Naive thymus-derived CD4-positive, alpha-beta T cell (primary cell): ENCODE measurements at regions not wholly inside any gene's neighbourhood (a gene's known extent, or its start where the extent isn't known, plus 50 kb on each side); places are given as distances from the start of the nearest gene placed in this dataset.

Experiments used
- ATAC-seq: fragments of 150-1000 bp; cut with Tn5 transposase; 2 replicates; pipeline ENCODE4 v1.10.0; 2021; ENCODE audit warnings: mild to moderate bottlenecking, moderate library complexity
- CTCF ChIA-PET: fragments of 350-600 bp; sonication (Branson Sonifier 250); formaldehyde crosslinking; loops from one replicate; lab custom pipeline; 2021; ENCODE audit warnings: antibody characterized with exemption; lab: Charles Lee
- POLR2A ChIA-PET: fragments of 350-600 bp; sonication (Branson Sonifier 250); formaldehyde crosslinking; loops from one replicate; lab custom pipeline; 2021; ENCODE audit warnings: antibody characterized with exemption, inconsistent platforms; lab: Charles Lee
- DNase-seq, 9 donors: peaks; one replicate each; pipeline versions ENCODE4 v3.0.0 to v3.0.0-alpha.2; 2020 to 2022; ENCODE audit warnings: mixed read lengths in 1 of 9
- H3K27ac ChIP-seq: one replicate; pipeline ENCODE4 v1.7.0; 2013; ENCODE audit warnings: mild to moderate bottlenecking, low read depth, low read length, moderate library complexity
- H3K27me3 ChIP-seq, 2 donors: one replicate each; pipeline ENCODE4 v1.7.0; 2013; ENCODE audit warnings: low read length in 2 of 2, mild to moderate bottlenecking in 2 of 2, moderate library complexity in 2 of 2; ENCODE audit not compliant: control insufficient read depth in 2 of 2, insufficient read depth in 2 of 2
- H3K36me3 ChIP-seq, 3 experiments: 1 replicate in 2 of 3; 2 replicates in 1 of 3; pipeline ENCODE4 v1.7.0; 2013; ENCODE audit warnings: low read length in 3 of 3, mild to moderate bottlenecking in 3 of 3, moderate library complexity in 1 of 3; ENCODE audit not compliant: insufficient read depth in 3 of 3, control insufficient read depth in 2 of 3
- H3K4me1 ChIP-seq, 2 donors: one replicate each; pipeline ENCODE4 v1.7.0; 2013; ENCODE audit warnings: low read length in 2 of 2, mild to moderate bottlenecking in 2 of 2, moderate library complexity in 1 of 2; ENCODE audit not compliant: control insufficient read depth in 2 of 2, insufficient read depth in 2 of 2
- H3K4me3 ChIP-seq: 2 replicates; pipeline ENCODE4 v1.7.0; 2013; ENCODE audit warnings: mild to moderate bottlenecking, low read length
- H3K9me3 ChIP-seq, 3 experiments: 1 replicate in 2 of 3; 2 replicates in 1 of 3; pipeline ENCODE4 v1.7.0; 2013; ENCODE audit warnings: low read length in 3 of 3; ENCODE audit not compliant: control insufficient read depth in 2 of 3
- H3K27ac Mint-ChIP-seq, 9 donors: one replicate each; pipeline ENCODE4 v1.8.0; 2020 to 2022; ENCODE audit warnings: mixed read lengths in 9 of 9, mild to moderate bottlenecking in 8 of 9, moderate library complexity in 5 of 9, inconsistent platforms in 2 of 9
- H3K27me3 Mint-ChIP-seq, 5 donors: one replicate each; pipeline ENCODE4 v1.8.0; 2021 to 2022; ENCODE audit warnings: mixed read lengths in 5 of 5, mild to moderate bottlenecking in 1 of 5
- H3K36me3 Mint-ChIP-seq, 5 donors: one replicate each; pipeline ENCODE4 v1.8.0; 2020 to 2022; ENCODE audit warnings: mixed read lengths in 5 of 5, mild to moderate bottlenecking in 3 of 5, inconsistent platforms in 1 of 5
- H3K4me1 Mint-ChIP-seq, 7 donors: one replicate each; pipeline ENCODE4 v1.8.0; 2020 to 2022; ENCODE audit warnings: mixed read lengths in 7 of 7, mild to moderate bottlenecking in 3 of 7, inconsistent platforms in 1 of 7
- H3K4me3 Mint-ChIP-seq, 10 donors: one replicate each; pipeline ENCODE4 v1.8.0; 2020 to 2022; ENCODE audit warnings: mild to moderate bottlenecking in 10 of 10, mixed read lengths in 10 of 10, moderate library complexity in 6 of 10, inconsistent platforms in 2 of 10
- H3K9me3 Mint-ChIP-seq, 11 donors: one replicate each; pipeline ENCODE4 v1.8.0; 2020 to 2022; ENCODE audit warnings: mixed read lengths in 11 of 11, mild to moderate bottlenecking in 4 of 11, inconsistent platforms in 1 of 11, moderate library complexity in 1 of 11
- intact Hi-C, 2 donors: fragments of 100-400 bp; cut with micrococcal nuclease; formaldehyde crosslinking; loops; one replicate each; pipeline ENCODE4 v1.15.1; 2023

DNA sequence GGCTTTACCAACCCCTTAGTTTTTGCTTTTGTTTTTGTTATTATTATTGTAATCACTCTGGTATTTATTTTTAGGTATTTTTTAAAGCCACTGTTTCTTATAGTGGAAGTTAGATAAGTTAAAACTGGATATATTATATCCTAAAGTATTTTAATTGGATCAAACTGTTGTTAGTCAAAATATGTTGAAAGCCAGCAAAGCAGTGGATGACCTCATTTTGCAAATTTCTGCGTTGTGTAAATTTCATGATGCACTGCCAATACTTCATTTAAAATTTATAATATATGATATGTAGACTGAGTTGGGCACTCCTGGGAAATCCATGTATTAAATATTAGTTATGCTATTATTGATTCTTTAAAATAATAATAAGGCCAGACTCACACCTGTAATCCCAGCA lies 661.7 kb upstream of the NRXN1 start:
- Mint-ChIP-seq H3K4me1 (no peaks in the 10 kb centered on the region), H3K27ac (no peak overlapping the region), H3K9me3 (peaks cover 0 to 11% (median 0%) of the 10 kb centered on the region in 11 donors), H3K27me3 (no peaks in the 10 kb centered on the region), H3K36me3 (no peaks in the 10 kb centered on the region), H3K4me3 (no peak overlapping the region)
- Histone ChIP-seq H3K27me3 (no peaks in the 10 kb centered on the region), H3K9me3 (no peaks in the 10 kb centered on the region), H3K4me3 (no peak overlapping the region), H3K36me3 (no peaks in the 10 kb centered on the region), H3K27ac (no peak overlapping the region), H3K4me1 (no peaks in the 10 kb centered on the region)
- DNase-seq (no peak), ATAC-seq (no peak)
- intact Hi-C loops = no loop called here
- ChIA-PET POLR2A (no interaction called here), CTCF (no interaction called here)

DNA sequence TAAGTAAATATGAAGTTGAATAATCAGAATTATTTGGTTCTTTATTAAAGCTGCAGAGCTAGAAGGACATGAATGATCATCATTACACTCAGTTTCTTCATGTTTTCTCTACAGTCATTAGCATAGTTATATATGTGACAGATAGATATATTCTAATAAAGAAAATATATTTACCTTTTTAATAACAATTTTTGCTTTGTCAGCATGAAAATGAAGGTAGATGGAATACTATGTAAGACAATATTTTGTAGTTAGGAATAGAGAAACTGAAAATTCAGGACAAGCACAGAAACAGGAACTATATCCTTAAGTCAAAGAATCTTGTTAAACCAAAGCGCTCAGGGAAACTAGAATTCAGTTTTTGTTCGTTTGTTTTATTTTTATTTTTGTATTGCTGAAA lies 649.9 kb upstream of the NRXN1 start:
- Histone ChIP-seq H3K27me3 (no peaks in the 10 kb centered on the region), H3K4me3 (no peak overlapping the region), H3K27ac (no peak overlapping the region), H3K9me3 (no peaks in the 10 kb centered on the region), H3K36me3 (no peaks in the 10 kb centered on the region), H3K4me1 (no peaks in the 10 kb centered on the region)
- Mint-ChIP-seq H3K4me3 (no peak overlapping the region), H3K27ac (no peak overlapping the region), H3K27me3 (no peaks in the 10 kb centered on the region), H3K4me1 (no peaks in the 10 kb centered on the region), H3K36me3 (no peaks in the 10 kb centered on the region), H3K9me3 (peaks cover 0 to 30% (median 1%) of the 10 kb centered on the region in 11 donors)
- POLR2A ChIA-PET = no interaction called here
- DNase-seq = no peak
- no peak for ATAC-seq
- CTCF ChIA-PET = no interaction called here
- intact Hi-C loops = no loop called here

DNA sequence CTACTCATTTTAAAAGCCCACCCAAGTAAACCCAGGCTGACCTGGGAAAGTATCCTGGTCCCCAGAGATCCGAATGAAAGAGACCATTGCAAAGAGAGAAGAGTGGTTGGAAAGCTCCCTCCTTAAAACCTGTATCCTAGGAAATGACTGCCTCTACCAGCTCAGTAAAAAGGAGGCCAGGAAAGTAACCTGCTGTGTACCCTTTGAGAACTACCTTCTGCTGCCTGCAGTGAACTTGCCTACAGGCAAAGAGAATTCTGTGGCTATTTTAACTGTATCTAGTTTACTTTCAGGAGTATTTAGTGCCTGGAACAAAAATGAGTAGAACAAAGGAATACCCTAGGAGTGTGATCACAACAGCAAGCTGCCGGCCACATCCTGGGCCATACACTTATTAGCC lies 641.7 kb upstream of the NRXN1 start:
- H3K4me1 Mint-ChIP-seq = no peaks in the 10 kb centered on the region
- H3K36me3 Mint-ChIP-seq = no peaks in the 10 kb centered on the region
- H3K9me3 Mint-ChIP-seq = peaks cover 0 to 17% (median 2%) of the 10 kb centered on the region in 11 donors
- H3K4me3 ChIP-seq = no peak overlapping the region
- H3K9me3 ChIP-seq = no peaks in the 10 kb centered on the region
- no peak overlapping the region for H3K4me3 Mint-ChIP-seq
- H3K4me1 ChIP-seq = no peaks in the 10 kb centered on the region
- ChIA-PET POLR2A (no interaction called here), CTCF (interaction anchor here (0.6 kb wide), 1 partner anchor 9 kb away, joined by 3 read pairs; no protein-coding TSS in a partner anchor)
- H3K27me3 Mint-ChIP-seq = no peaks in the 10 kb centered on the region
- ATAC-seq (no peak), DNase-seq (no peak)
- no peaks in the 10 kb centered on the region for H3K36me3 ChIP-seq
- no peak overlapping the region for H3K27ac ChIP-seq
- intact Hi-C loops = no loop called here
- H3K27ac Mint-ChIP-seq = no peak overlapping the region
- H3K27me3 ChIP-seq = no peaks in the 10 kb centered on the region

DNA sequence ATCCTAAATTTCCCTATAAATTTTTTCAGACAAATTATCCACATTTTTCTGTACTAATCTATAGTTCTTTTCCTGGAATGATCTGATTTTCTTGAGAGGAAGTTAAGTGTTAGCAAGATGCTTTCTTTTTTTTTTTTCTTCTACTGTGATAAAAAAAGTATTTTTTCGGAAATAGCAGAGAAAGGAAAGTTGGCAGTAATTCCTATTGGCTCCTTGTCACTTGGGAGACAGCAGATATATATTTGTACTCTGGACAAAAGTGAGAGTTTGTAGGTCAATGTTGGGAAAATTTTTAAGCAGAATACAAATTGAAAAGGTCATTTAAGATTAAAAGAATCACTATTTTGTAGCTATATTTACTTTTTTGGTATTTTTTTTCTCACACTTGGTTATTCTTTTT lies 635.7 kb upstream of the NRXN1 start:
- no peaks in the 10 kb centered on the region for H3K27me3 ChIP-seq
- POLR2A ChIA-PET = no interaction called here
- no peak overlapping the region for H3K4me3 ChIP-seq
- no peaks in the 10 kb centered on the region for H3K4me1 ChIP-seq
- H3K27ac ChIP-seq = no peak overlapping the region
- CTCF ChIA-PET = no interaction called here
- intact Hi-C loops = no loop called here
- Mint-ChIP-seq H3K4me3 (no peak overlapping the region), H3K27me3 (no peaks in the 10 kb centered on the region), H3K36me3 (no peaks in the 10 kb centered on the region), H3K9me3 (peaks cover 0 to 12% (median 3%) of the 10 kb centered on the region in 11 donors), H3K4me1 (no peaks in the 10 kb centered on the region), H3K27ac (no peak overlapping the region)
- H3K9me3 ChIP-seq = no peaks in the 10 kb centered on the region
- H3K36me3 ChIP-seq = no peaks in the 10 kb centered on the region
- no peak for DNase-seq
- no peak for ATAC-seq

DNA sequence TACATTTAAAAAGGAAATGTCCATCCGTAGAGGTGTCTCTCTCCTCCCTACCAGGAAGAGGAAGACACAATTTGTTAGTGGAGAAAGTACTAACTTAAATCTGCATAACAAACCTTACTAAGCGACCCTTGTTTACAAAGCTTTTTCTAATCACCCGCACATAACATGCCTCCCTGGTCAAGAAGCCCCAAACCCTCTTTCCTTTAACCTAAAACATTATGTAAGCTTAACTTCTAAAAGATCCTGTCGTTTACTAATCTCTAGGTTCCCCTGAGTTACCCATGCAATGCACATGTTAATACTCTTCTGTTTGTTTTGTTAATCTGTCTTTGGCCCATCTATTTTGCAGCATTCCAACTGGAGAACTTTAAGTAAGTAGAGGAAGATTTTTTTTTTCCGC lies 630.3 kb upstream of the NRXN1 start:
- Histone ChIP-seq H3K36me3 (no peaks in the 10 kb centered on the region), H3K9me3 (no peaks in the 10 kb centered on the region), H3K27me3 (no peaks in the 10 kb centered on the region), H3K4me3 (no peak overlapping the region), H3K27ac (no peak overlapping the region), H3K4me1 (no peaks in the 10 kb centered on the region)
- Mint-ChIP-seq H3K27ac (no peak overlapping the region), H3K9me3 (peaks cover 0 to 19% (median 3%) of the 10 kb centered on the region in 11 donors), H3K36me3 (no peaks in the 10 kb centered on the region), H3K4me3 (no peak overlapping the region), H3K27me3 (no peaks in the 10 kb centered on the region), H3K4me1 (no peaks in the 10 kb centered on the region)
- ATAC-seq (no peak), DNase-seq (no peak)
- ChIA-PET POLR2A (no interaction called here), CTCF (no interaction called here)
- intact Hi-C loops = no loop called here

DNA sequence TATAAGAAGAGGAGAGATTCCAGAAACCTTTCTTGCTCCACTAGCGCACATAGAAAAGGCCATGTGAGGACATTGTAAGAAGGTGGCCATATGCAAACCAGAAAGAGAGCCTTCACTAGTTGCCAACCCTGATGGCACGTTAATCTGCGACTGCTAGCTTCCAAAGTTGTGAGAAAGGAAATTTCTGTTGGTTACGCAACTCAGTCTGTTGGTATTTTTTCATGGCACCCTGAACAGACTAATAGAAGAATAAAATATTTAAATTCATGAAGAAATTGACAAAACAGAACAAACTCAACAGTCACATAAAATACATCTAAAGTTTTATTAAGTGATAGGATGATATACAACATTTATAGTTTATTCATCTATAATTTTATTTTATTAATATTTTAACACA lies 625.9 kb upstream of the NRXN1 start:
- no peak overlapping the region for H3K4me3 Mint-ChIP-seq
- no peak overlapping the region for H3K27ac Mint-ChIP-seq
- Histone ChIP-seq H3K4me3 (no peak overlapping the region), H3K9me3 (peaks cover 0 to 5% (median 0%) of the 10 kb centered on the region in 3 experiments), H3K36me3 (no peaks in the 10 kb centered on the region), H3K4me1 (no peaks in the 10 kb centered on the region), H3K27ac (no peak overlapping the region), H3K27me3 (no peaks in the 10 kb centered on the region)
- POLR2A ChIA-PET = no interaction called here
- no peaks in the 10 kb centered on the region for H3K36me3 Mint-ChIP-seq
- ATAC-seq (no peak), DNase-seq (no peak)
- no peaks in the 10 kb centered on the region for H3K4me1 Mint-ChIP-seq
- intact Hi-C loops = no loop called here
- H3K9me3 Mint-ChIP-seq = peaks cover 0 to 27% (median 2%) of the 10 kb centered on the region in 11 donors
- no peaks in the 10 kb centered on the region for H3K27me3 Mint-ChIP-seq
- CTCF ChIA-PET = interaction anchor here (0.6 kb wide), 1 partner anchor 21 kb away, joined by 3 read pairs; no protein-coding TSS in a partner anchor

DNA sequence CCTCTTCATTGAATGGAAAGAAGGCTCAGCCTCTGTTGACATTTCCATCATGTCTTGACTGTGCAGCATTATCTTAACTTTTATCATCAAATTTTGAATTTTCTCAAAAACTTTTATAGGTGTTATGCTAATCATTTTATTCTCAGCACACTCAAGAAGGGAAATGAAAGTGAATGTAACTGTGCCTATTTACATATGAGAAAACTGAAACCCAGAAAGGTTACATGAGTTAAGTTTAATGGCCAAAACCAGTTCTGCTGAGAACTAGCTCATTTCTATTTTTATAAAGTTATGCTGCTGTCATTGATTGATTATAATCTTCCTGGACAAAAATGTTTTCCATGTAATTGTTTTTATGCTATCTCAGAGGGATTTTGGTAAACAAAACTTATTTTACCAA lies 618.8 kb upstream of the NRXN1 start:
- Mint-ChIP-seq H3K4me3 (no peak overlapping the region), H3K27ac (no peak overlapping the region), H3K27me3 (no peaks in the 10 kb centered on the region), H3K36me3 (no peaks in the 10 kb centered on the region), H3K4me1 (no peaks in the 10 kb centered on the region), H3K9me3 (peaks cover 0 to 14% (median 2%) of the 10 kb centered on the region in 11 donors)
- Histone ChIP-seq H3K27me3 (no peaks in the 10 kb centered on the region), H3K9me3 (no peaks in the 10 kb centered on the region), H3K4me3 (no peak overlapping the region), H3K4me1 (no peaks in the 10 kb centered on the region), H3K36me3 (no peaks in the 10 kb centered on the region), H3K27ac (no peak overlapping the region)
- intact Hi-C loops = no loop called here
- ATAC-seq (no peak), DNase-seq (no peak)
- CTCF ChIA-PET = no interaction called here
- POLR2A ChIA-PET = no interaction called here
